ENCODE measurements at regions not wholly inside any gene's neighbourhood (a gene's known extent, or its start where the extent isn't known, plus 50 kb on each side); places are given as distances from the start of the nearest gene placed in this dataset.

- TF ChIP-seq CTCF (conservative IDR thresholded peaks at IDR 0.05 in 1 of 2, IDR thresholded peaks at IDR 0.05 in 1 of 2; ENCODE audit: extremely low read depth in 1 of 2, insufficient read depth in 1 of 2, low read depth in 1 of 2, low read length in 2 of 2), result no peak
- TF ChIP-seq EZH2 (IDR thresholded peaks at IDR 0.05; ENCODE audit: borderline replicate concordance, low read length), result no peak
Observed at GRCh38 chr2:133690780-133691179, 122.5 kb upstream of the NCKAP5 start.

Data from mammary epithelial cell (primary cell).